Pons (tissue), 1 donor: ENCODE measurements at regions not wholly inside any gene's neighbourhood (a gene's known extent, or its start where the extent isn't known, plus 50 kb on each side); places are given as distances from the start of the nearest gene placed in this dataset.

Experiments used
- DNase-seq: peaks from one replicate; pipeline ENCODE4 v3.0.0-alpha.2; 2016; ENCODE audit warnings: low spot score

- DNase-seq, result no peak
These were observed 311.7 kb upstream of the SEMA6D start for GRCh38 chr15:47405365-47406162.

- DNase-seq, result no peak
These were observed 309.6 kb upstream of the SEMA6D start for GRCh38 chr15:47407692-47408091.

DNA sequence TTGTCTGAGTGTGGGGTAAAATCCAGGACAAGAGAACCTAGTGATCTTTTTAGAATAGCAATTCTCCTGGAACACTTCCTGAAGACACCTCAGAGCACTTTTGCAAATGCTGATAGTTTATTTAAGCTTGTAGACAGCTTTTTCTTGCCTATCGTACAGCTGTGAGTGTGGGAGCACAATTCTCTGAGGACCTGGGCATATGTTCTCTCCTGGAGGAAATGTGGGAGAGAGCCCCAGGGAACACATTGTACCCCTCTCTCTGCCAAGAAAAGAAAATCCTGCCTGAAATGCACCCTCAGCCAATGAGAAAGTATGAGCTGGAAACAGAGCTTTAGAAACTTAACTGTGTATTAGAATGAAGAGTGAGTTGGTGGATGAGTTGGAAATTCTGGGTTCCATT is 308.3 kb upstream of the SEMA6D start:
- DNase-seq, result peak; percentile 15

DNA sequence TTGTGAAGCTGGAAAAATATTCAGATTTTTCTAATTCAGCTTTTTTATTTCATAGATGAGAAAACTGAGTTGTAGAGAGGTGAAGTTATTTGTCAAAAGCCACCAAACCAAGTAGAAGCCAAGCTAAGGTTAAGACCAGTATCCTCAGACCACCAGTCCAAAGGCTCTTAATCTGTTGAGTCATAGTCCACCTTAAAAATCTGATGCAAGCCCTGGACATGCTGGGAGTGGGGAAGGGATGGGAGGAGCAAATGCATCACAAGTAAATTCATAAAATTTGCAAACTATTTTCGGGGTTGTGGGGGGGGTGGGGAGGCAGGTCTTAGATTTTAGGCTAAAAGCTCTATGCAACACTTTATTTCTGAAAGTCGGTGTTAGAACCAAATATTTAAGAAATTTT is 307.7 kb upstream of the SEMA6D start:
- no peak for DNase-seq

DNA sequence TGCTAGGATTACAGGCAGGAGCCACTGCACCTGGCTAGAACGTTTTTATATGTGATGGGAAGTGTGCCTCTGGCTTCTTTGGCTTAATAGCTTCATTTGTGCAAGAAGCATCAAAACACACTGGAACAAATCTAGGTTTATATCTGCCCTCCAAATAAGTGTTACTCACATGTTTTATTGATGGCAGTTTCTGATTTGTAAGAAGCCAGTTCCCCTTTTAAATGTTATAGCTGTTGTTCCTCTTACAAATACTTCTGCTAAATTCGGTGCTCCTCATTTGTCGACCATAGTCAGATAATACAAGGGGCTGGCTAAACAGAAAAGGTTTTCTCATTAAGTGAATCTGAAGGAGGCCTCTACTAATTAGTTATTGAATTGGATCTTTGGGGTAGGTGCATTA is 307.1 kb upstream of the SEMA6D start:
- DNase-seq, result peak; percentile 25

DNA sequence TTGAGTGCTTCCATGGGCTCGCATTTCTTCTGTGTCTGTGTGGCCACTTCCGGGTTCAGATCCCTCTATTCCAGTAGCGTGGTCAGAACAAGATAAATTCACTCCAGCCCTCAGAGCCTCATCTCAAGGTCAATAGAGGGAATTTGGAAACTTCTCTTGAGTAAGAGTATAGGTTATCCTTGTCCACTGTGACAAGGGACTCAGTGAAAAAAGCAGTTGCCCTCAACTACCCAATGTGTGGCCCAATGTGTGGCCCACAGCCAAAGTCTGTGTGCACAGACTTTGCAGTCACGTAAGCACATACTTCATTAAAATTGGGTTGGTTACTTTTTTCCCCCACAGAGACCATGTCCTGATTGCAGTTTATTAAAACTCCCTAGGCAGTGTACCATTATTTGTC is 305.6 kb upstream of the SEMA6D start:
- no peak for DNase-seq

GRCh38 chr15:47412136-47412535 is 305.2 kb upstream of the SEMA6D start:
- peak; percentile 13 for DNase-seq

GRCh38 chr15:47412802-47413201 is 304.5 kb upstream of the SEMA6D start:
- DNase-seq, result no peak

DNA sequence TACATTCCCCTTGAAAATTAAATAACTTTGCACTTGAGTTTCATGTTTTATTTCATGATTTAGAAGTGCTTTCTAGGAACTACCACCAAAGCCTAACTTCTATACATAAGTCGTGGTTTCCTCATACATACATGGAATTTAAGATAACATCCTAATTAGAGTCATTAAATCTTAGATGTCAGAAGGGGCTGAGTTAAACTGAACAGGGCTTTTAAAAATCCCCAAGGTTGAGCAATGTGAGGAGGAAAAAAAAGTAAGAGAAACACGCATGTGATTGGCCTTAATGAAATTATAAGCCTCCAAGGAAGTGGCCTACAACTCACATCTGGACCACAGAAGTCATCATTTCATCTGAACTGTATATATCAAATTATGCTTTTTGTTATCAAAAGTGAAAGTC is 303.1 kb upstream of the SEMA6D start:
- DNase-seq, result no peak

DNA sequence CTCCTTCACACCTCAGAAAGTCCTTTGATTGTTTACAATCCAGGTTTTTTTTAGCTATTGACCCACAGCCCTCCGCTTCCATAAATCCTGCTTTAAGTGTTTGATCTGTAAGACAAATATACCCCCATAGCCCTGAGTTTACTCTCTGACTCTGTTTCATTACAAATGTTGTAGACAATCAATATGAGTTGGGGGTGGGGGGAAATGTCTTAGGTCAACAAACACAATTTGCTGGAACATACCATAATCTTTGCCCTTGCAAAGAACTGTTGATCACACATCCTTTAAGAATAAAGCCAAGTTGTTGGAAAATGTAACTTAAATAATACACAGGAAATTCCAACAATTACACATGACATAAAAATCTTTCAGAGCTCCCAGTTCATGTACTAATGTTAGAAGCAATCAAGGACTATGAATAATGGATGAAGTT is 301.8 kb upstream of the SEMA6D start:
- no peak for DNase-seq

DNA sequence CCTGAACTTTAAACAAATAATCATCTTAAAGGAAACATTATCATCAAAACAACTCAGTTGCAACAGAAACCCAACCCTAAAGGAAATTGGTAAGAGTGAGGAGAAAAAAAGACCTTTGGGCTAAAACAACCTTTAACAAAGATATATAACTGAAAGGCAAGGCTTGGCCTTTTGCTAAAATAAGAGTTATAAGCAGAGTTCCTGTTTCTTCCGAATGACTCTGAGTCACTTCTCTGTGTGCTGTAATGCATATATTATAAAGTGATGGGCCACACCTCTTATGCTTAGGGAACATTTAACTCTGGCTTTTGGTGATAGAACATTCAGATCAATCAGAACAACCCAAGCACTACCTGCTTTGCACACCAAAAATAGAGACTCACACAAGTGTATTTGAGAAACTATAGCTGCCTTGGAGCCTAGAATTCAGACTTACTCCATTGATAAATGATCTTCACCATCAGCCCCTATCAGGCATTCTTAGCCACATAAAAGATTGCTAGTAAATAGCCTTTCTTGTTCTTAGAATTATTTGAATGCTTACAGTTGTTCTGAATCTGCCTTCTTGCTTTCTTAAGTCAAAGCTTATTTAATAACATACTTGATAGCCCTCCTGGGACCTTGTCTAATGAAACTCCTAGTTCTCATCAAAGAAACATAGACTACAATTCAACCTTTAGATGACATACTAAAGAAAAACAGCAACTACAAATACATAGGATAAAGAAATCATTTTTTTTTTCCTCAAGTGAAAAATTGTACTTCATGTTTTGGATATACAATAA is 294.2 kb upstream of the SEMA6D start:
- DNase-seq, result no peak

- no peak for DNase-seq
These were observed 289.8 kb upstream of the SEMA6D start for GRCh38 chr15:47427463-47427862.

GRCh38 chr15:47429376-47429775 is 287.9 kb upstream of the SEMA6D start:
- no peak for DNase-seq

- no peak for DNase-seq
These were observed 285.8 kb upstream of the SEMA6D start for GRCh38 chr15:47431501-47431900.

- DNase-seq, result no peak
These were observed 284.5 kb upstream of the SEMA6D start for GRCh38 chr15:47432826-47433225.

DNA sequence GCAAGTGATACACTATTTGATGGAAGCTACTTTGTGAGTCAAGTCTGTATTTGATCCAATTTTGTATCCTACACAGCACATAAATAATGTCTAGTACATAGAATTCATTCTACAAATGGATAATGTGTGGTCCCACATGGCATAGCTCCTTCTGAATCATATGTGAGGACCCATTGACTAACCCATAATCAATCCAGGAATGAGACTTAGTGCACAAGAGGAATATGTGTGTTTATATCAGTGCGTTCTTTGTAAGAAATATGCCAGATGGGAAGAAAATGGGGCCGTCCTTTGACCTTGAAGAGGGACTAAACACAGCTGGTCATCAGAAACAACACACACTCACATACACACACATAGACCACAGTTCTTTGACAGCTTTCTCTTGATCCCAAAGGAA is 282.7 kb upstream of the SEMA6D start:
- DNase-seq, result no peak

- DNase-seq, result no peak
These were observed 279.8 kb upstream of the SEMA6D start for GRCh38 chr15:47437491-47437890.

GRCh38 chr15:47439146-47440111 is 277.9 kb upstream of the SEMA6D start:
- DNase-seq, result no peak

- no peak for DNase-seq
These were observed 274.9 kb upstream of the SEMA6D start for GRCh38 chr15:47442371-47442770.

- no peak for DNase-seq
These were observed 273.5 kb upstream of the SEMA6D start for GRCh38 chr15:47443839-47444238.

- DNase-seq, result no peak
These were observed 271.4 kb upstream of the SEMA6D start for GRCh38 chr15:47445723-47446392.
